NCI-H146 (cell line): ENCODE measurements at regions not wholly inside any gene's neighbourhood (a gene's known extent, or its start where the extent isn't known, plus 50 kb on each side); places are given as distances from the start of the nearest gene placed in this dataset.

Source experiments
- DNase-seq: peaks from one replicate; lab custom pipeline; 2025; lab: John Stamatoyannopoulos, UW

GRCh38 chr2:160630801-160631590 lies 137.4 kb upstream of the RBMS1 start:
- DNase-seq, result no peak

GRCh38 chr2:160632084-160632975 lies 138.7 kb upstream of the RBMS1 start:
- no peak for DNase-seq

GRCh38 chr2:160634436-160634835 lies 140.8 kb upstream of the RBMS1 start:
- no peak for DNase-seq

GRCh38 chr2:160635488-160635887 lies 141.9 kb upstream of the RBMS1 start:
- DNase-seq, result no peak

- no peak for DNase-seq
Measured at GRCh38 chr2:160639472-160639871, 145.9 kb upstream of the RBMS1 start.

- no peak for DNase-seq
Measured at GRCh38 chr2:160646684-160647444, 153.3 kb upstream of the RBMS1 start.

GRCh38 chr2:160647967-160648685 lies 154.5 kb upstream of the RBMS1 start:
- no peak for DNase-seq

GRCh38 chr2:160649698-160650097 lies 156.1 kb upstream of the RBMS1 start:
- no peak for DNase-seq

GRCh38 chr2:160650196-160651118 lies 156.8 kb upstream of the RBMS1 start:
- DNase-seq, result no peak

GRCh38 chr2:160651416-160652200 lies 158.0 kb upstream of the RBMS1 start:
- no peak for DNase-seq

- no peak for DNase-seq
Measured at GRCh38 chr2:160652236-160652635, 158.6 kb upstream of the RBMS1 start.

- no peak for DNase-seq
Measured at GRCh38 chr2:160657196-160657595, 163.6 kb upstream of the RBMS1 start.

- DNase-seq, result no peak
Measured at GRCh38 chr2:160658851-160659250, 165.2 kb upstream of the RBMS1 start.

- no peak for DNase-seq
Measured at GRCh38 chr2:160660741-160661140, 167.1 kb upstream of the RBMS1 start.

GRCh38 chr2:160664603-160665140 lies 171.1 kb upstream of the RBMS1 start:
- no peak for DNase-seq

- DNase-seq, result no peak
Measured at GRCh38 chr2:160666154-160667060, 172.8 kb upstream of the RBMS1 start.

- DNase-seq, result no peak
Measured at GRCh38 chr2:160667811-160668210, 174.2 kb upstream of the RBMS1 start.

- no peak for DNase-seq
Measured at GRCh38 chr2:160670618-160671017, 177.0 kb upstream of the RBMS1 start.
